ENCODE measurements at regions not wholly inside any gene's neighbourhood (a gene's known extent, or its start where the extent isn't known, plus 50 kb on each side); places are given as distances from the start of the nearest gene placed in this dataset.
"Not testable (repeated sequence)": the region's sequence is repeated elsewhere in the genome, so short reads cannot be mapped to it uniquely, and the experiment has no call there.

DNA sequence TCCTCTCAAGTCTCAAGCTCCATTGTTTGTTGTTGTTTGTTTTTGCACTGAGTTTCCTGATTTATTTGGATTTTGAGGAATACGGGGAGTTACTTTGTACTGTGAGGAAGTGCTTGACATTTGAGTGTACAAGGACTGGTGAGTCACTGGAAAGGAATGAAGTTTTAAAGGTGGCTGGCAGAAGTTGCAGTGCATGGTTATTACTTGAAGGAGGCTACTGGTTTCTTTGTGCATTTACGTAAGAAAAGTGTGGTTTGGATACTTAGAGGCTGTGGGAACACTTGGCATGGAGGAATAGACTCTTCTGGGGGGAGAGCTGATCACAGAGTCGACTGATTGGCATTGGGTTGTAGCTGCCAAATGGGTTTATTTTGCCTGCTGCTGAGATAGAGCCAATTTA lies 919.0 kb downstream of the TAF11L14 start:
- no peak for DNase-seq (ENCODE audit: low spot score)

DNA sequence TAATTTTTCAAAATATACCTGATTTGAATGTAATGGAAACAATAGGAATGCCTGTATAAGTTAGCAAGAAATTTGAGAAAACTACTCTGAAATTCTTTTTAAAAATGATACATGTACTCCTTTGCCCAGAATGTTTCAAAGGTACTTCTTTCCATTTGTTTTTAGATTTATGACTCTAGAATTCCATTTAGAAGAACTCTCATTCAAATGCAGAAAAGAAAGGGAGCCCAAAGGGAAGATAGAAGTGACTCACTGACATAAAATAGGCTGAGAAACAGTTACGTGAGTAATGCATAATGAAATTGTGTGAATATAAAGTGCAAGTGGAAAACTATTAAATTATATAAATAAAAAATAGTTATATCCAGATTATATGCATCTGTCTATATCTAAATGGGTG lies 926.3 kb downstream of the TAF11L14 start:
- DNase-seq (ENCODE audit: low spot score) = no peak

DNA sequence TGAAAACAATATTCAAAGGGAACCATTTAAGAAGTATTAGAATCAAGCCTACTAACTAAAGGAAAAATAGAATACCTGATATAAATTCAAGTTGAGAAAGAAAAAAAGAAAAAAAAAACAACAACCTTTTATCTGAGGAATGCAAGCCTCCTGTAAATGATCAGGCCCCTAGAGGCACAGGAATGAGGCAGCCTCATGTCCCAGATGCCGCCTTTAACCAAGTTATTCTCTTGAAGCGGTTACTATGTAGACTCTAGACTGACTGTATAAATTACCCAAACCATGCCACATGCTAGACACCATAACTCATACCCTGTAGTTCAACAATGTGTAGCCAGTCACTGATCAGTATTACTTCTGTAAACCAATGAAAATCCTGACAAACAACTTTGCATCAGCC lies 929.6 kb downstream of the TAF11L14 start:
- DNase-seq (ENCODE audit: low spot score) = no peak

DNA sequence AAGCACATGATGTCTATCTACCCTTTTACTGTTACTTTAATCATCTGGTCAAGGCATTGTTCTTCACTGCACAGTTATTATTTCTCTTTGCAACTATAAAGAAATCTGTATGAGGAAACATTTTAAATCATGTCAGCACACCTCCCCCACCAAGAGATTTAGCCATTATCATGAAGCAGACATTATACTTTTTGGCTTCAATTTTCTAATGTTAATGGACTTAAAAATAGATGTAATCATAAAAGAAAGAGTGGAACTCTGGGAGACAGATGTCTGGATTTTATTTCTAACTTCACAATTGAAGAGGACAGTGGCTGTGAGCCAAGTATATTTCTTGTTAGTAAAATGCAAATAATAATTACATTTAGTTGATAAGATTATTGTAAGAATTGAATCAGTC lies 932.4 kb downstream of the TAF11L14 start:
- no peak for DNase-seq (ENCODE audit: low spot score)

DNA sequence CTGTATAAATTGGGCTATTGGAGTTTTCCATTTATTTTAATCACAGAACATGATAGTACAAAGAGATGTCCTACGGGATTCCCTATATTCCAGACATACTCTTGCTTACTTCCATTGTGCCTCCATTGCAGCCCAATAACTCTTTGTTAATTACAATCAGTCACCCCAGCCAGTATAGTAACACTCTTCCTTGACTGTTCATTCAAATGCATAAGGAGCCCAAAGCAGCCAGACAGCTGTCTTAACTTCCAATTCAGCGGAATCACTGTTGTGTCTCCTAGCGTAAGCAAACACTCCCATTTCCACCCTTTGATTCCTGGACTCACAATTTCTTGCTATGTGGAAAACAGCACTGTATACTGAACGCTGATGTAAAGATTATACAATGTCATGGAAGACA lies 942.3 kb downstream of the TAF11L14 start:
- DNase-seq (ENCODE audit: low spot score) = no peak

DNA sequence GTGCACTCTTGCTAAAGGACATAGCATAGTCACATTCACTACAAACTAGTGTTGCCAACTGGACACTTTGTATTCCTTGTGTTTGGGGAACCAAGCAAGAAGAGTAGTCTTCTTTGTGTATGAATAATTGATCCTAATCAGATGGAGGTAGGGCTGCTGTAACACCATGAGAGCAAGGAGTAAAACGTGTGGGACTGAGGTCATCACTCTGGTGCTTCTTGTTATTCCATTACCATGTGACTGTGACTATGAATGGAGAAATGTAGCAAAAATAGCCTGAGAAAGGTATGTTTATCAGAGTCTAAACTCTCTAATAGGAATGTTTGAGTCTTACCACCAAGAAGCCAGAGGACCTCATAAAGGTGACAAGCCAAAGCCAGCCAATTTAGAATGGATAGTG lies 966.9 kb downstream of the TAF11L14 start:
- no peak for DNase-seq (ENCODE audit: low spot score)

DNA sequence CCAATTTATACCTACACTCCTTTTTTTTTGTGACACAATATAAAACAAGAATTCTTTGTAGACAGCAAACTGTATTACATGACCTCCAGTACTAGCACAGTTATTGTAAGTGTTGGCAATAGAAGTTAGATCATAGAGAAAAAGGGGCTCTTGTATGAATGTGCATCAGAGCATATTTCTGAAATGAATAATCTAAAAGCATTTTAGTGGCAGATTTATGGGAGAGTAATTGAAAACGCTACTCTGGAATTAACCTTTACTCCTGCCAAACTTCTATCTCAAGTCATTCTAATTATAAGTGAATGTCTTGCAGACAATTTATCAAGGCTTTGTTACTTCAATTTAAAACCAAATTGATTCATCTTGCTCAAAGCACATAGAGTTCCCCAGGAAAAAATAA lies 968.1 kb downstream of the TAF11L14 start:
- no peak for DNase-seq (ENCODE audit: low spot score)

DNA sequence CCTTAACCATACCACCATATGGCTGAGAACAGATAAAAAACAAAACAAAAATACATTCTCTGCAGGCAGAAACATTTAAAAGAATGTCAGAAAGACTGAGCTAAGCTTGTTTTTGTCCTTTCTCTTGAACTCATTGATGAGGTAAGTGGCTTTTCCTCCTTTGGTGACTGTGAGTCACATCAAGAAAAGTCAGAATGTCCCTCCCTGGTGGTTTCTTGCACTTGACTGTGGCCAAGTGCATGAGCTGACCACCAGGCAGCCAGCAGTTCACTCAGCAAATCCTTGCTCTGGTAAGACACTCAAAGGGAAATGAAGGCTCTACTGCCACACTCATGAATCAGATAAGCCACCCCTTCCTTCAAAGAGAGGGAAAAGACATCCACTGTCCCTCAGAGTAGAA lies 970.9 kb downstream of the TAF11L14 start:
- no peak for DNase-seq (ENCODE audit: low spot score)

DNA sequence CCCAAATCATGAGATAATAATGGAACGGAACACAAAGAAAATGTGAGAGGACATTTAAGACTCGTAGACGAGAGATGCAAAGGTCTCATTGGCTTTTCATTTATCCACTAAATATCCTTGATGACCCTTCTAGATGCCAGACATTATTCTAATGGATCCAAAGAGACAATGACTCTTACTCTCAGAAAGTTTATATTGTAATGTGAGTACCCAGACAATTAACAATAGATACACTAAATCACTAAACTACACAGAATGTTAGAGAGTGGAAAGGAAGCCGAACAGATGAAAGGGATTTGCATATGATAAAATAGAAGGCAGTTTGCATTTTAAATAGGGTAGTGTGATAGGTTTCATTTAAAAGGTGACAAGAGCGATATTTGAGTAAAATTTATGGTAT lies 973.3 kb downstream of the TAF11L14 start:
- no peak for DNase-seq (ENCODE audit: low spot score)

DNA sequence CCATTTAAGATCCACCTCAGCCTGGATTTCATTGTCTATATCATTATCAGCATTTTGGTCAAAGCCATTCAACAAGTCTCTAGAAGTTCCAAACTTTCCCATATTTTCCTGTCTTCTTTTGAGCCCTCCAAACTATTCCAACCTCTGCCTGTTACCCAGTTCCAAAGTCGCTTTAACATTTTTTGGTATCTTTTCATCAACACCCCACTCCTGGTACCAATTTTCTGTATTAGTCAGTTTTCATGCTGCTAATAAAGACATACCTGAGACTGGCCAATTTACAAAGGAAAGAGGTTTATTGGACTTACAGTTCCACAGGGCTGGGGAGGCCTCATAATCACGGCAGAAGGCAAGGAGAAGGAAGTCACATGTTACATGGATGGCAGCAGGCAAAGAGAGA lies 982.9 kb downstream of the TAF11L14 start:
- not testable (repeated sequence) for DNase-seq (ENCODE audit: low spot score)

DNA sequence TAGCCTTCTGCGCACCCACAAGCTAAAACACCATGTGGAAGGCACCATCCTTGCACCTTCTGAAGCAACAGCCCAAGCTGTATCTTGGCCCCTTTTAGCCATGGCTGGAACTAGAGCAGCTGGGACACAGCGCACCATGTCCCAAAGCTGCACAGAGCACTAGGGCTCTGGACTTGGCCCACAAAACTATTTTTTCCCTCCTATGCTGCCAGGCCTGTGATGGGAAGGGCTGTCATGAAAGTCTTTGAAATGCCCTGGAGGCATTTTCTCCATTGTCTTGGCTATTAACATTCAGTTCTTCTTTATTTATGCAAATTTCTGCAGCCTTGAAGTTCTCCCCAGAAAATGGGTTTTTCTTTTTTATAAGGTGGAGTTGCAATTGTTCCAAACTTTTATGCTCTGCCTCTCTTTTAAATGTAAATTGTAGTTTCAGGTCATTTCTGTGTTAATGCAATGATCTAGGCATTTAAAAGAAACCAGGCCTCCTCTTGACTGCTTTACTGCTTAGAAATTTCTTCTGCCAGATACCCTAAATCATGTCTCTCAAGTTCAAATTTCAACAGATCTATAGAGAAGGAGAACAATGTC lies 996.3 kb downstream of the TAF11L14 start:
- no peak for DNase-seq (ENCODE audit: low spot score)

DNA sequence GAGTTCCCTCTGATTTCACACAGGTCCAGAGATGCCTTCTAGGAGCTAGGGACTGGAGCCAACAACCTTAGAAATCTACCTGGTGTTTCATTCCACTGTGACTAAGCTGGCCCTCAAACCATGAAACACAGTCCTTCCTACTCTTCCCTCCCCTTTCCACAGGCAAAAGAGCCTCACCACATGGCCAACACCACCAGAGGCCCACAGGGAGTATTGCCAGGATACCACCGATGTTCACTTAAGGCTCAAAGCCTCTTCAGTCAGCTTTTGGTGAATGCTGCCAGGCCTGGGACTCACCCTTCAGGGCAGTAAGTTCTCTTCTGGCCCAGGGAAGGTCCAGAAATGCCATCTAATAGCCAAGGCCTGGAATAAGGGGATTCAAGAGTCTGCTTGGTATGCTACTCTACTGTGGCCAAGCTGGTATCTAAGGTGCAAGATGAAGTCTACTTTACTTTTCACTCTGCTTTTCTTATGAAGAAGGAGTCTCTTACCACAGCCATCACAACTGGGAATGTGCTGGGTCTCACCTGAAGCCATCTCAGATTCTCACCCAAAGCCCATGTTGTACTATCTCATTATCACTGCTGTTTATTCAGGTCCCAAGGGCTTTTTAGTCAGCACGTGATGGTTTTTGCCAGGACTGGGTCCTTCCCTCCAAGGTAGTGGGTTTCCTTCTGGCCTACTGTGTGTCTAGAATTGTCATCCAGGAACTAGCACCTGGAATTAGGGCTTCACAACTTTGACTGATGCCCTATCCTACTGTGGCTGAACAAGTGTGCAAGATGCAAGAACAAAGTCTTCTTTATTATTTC lies 1018.4 kb downstream of the TAF11L14 start:
- no peak for DNase-seq (ENCODE audit: low spot score)

DNA sequence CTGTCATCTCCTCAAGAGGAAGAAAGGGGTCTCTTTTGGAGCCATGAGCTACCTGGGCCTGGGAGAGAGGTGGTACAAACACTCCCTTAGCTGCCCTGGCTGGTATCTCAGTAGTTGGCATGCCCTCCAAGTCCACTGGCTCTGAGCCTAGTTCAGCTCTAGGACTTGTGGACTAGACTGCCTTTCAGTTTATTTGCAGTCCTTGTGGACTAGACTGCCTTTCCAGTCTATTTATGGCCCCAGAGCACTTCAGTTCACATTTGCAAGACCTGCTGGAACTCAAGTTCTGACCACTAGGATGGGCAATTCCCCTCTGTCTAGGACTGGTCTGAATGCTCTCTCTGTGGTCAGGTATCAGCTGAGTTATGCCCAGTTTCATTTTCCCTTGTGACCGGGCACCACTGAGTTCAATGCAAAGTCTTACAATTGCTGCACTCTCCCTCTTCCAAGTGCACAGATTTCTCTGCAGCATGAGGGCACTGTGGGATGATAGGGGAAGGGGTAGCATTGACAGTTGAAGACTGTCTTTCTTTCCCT lies 1019.0 kb downstream of the TAF11L14 start:
- DNase-seq (ENCODE audit: low spot score) = no peak

DNA sequence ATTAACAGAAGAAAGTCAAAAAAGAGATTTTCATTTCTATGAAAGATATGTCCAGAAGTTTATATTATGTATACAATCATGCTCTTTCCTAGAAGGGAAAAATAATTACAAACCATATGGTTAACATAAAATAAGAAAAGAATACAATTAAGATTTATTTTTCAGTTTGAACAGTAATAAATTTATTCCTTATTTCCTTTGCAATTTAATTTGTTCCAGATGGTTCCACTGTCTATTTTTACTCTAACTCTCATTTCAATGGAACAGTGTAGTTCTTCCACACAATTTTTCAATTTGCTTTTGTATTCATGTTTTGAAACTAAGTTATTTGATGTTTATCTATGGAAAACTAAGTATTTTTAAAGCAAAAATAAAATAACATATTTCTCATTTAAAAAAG lies 1026.3 kb downstream of the TAF11L14 start:
- no peak for DNase-seq (ENCODE audit: low spot score)

DNA sequence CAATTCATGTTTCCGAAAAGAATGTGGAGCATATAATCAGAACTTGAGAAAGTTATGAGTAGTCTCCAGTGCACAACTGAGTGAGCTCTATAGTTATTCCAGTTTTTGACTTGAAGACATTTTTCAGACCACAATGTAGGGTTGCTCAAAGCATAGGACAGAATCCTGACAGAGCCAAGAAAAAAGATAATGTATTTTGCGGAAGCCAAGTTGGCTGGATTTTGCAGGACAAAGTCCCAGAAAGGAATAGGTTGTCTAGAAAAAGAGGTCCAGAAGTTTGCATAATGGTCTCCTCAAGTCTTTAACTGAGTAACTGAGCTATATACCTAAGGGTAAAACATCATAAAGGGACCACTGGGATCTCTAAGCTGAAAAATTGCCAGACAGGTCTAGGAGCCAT lies 1028.0 kb downstream of the TAF11L14 start:
- no peak for DNase-seq (ENCODE audit: low spot score)

DNA sequence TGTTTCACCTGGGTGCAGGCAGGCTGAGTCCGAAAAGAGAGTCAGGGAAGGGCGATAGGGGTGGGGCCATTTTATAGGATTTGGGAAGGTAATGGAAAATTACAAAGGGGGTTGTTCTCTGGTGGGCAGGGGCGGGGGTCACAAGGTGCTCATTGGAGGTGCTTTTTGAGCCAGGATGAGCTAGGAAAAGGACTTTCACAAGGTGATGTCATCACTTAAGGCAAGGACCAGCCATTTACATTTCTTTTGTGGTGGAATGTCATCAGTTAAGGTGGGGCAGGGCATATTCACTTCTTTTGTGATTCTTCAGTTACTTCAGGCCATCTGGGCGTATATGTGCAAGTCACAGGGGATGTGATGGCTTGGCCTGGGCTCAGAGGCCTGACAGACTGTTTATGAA lies 1040.0 kb downstream of the TAF11L14 start:
- not testable (repeated sequence) for DNase-seq (ENCODE audit: low spot score)

DNA sequence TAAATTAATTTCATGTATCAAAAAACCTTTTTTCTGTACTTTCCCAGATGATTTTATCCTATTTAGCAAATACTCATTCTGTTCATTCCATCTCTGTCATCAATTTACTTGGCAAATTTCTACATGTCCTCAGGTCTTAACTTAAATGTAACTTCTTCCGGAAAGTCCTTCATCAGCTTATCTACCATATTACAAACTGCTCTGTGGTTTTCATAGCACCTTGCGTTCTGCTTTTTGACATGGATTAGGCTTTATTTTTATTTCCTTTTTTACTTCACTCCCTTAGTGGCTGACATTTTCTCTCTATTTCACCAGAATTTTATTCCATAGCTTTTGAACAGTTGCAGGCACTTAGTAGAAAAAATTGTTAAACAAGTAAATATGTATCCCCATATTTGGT lies 1040.8 kb downstream of the TAF11L14 start:
- DNase-seq (ENCODE audit: low spot score) = no peak

DNA sequence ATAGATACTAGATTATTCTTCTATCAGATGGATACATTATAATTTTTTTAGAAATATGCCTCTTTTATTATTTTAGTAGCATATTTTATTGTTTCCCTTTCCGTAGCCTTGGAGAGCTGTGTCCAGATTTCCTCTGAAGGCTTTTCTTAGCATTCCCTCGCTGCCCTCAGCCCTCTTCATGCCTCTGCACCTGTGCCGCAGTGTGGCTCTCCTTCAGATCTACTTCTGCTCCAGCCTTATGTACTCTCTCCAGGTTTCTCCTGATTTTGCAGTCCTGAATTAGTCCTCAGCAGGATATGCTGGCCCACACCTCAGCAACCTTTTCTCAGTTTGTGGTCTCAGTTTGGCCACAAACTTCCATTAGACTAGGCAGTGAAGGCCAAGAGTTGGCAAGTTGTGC lies 1052.0 kb downstream of the TAF11L14 start:
- DNase-seq (ENCODE audit: low spot score) = no peak

DNA sequence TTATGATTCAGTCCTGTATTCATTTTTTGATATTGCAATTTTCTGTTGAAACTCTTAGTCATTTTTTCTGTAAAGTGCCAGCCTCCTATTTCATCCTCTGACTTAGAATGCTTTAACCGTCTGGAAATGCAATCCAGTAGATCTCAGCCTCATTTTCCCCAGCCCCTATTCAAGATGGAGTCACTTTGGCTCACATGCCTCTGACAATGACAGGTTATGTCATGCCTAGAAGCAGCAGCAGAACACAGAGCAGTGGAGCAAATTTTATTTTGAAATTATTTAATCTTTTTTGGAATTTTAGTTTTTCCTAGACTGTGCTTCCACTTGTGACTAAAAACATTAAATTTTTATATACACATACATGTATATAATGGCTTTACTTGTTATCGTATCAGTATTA lies 1053.2 kb downstream of the TAF11L14 start:
- DNase-seq (ENCODE audit: low spot score) = no peak

DNA sequence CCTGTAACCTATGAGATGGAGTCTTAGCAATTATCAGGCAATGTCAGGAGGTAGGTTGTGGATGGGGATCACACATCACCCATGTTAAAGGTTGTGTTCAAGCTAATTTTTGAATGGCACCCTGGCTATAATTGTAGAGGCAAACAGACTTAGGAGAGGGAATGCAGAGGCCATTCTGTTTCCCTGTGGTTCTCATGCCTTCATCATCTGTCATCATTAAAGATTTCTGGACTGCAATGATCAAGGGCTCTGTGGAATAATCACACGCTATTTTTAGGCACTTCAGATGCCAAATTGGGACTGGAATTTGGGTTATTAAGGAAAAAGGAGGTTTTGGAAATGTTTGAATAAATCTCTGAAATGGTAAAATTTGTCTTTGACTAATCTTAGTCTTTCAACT lies 1065.4 kb downstream of the TAF11L14 start:
- DNase-seq (ENCODE audit: low spot score) = no peak

DNA sequence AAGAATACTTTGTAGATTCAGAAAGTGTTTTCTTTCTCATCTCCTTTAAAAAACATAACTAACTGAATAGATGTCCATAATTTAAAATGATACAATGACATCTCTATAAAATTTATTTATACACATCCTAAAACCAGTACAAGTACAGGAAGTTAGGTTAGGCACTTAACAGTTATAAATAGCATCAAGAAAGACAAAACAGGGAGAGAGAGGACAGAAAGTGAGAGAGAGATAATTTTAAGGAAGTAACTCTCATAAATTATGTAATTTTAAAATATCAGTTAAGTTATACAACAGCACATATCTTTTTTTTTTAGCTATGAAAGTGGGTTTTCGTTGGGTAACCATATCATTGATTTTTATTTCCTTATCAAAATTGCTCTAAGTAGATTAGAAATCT lies 1068.6 kb downstream of the TAF11L14 start:
- no peak for DNase-seq (ENCODE audit: low spot score)

DNA sequence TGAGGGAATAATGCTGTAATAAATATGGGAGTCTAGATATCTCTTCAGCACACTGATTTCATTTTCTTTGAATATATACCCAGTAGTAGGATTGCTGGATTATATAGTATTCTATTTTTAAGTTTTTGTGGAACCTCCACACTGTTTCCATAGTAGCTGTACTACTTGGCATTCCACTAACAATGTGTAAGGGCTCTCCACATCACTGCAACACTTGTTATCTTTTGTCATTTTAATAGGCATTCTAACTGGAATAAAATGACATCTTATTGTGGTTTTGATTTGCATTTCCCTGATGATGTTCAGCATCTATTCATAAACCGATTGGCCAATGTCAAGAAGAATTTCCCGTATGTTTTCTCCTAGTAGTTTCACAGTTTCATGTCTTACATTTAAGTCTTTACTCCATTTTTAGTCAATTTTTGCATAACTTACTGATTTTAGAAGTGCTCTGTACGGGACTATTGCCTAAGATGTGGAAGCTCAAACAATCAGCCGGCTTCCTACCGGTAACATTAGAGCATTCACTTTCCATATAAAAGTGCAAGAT lies 1078.8 kb downstream of the TAF11L14 start:
- no peak for DNase-seq (ENCODE audit: low spot score)

DNA sequence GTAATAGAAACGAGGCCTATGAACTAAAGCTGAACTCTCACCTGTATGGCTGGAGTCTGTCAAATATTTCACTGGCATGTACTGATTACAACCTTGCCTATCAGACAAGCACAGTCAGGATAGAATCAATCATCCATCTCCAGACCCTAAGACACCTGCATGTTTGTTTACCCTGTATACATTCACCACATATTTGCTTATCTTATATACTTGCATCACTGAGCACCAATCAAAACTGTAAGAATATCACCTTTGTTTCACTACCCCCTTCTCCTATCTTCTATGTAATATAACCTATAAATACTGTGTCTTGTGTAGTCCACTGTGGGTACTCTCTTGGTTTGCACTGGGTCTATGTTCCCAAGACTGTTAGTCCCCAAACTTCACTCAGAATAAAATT lies 1085.7 kb downstream of the TAF11L14 start:
- no peak for DNase-seq (ENCODE audit: low spot score)

Data from putamen (tissue), 1 donor.